Esophagus squamous epithelium (tissue), 4 donors: ENCODE measurements at regions not wholly inside any gene's neighbourhood (a gene's known extent, or its start where the extent isn't known, plus 50 kb on each side); places are given as distances from the start of the nearest gene placed in this dataset.

Experiments used
- POLR2A ChIP-seq, 4 donors: fragments of 450-650 bp; IDR thresholded peaks; one replicate each; pipeline ENCODE4 v1.6.1; 2017; ENCODE audit warnings: antibody characterized with exemption in 4 of 4, mild to moderate bottlenecking in 4 of 4, moderate library complexity in 3 of 4
- TF ChIP-seq, protein P1 (sequence below), 6 experiments: fragments of 450-650 bp in 4 of 6; fragments of 200-600 bp in 2 of 6; sonication (generic) in 2 of 6; IDR thresholded peaks; one replicate each; pipeline ENCODE4 v1.5.1; 2016 to 2019; ENCODE audit warnings: antibody characterized with exemption in 6 of 6, mild to moderate bottlenecking in 4 of 6, moderate library complexity in 4 of 6

DNA sequence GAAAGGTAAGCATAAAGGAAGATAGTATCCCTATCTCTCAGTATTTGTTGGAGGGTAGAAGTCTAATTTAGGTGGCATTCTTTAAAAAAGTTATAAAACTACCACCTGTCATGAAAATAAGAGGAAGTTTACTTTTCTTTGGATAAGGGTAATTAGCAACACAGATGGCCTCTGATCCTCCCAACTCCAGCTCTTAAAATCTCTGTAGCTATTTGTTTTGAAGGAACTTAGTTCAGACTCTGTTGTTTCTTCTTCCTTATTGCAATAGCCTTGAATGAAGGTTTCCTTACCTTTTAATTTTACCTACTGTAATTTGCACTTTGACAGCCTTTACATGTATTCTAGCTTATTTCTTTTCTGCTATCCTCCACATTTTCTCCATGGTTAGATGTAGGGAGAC, 1261.3 kb downstream of the RAPGEF2 start:
- no peak for TF ChIP-seq POLR2A (IDR thresholded peaks at IDR 0.05)
- TF ChIP-seq, protein P1, sequence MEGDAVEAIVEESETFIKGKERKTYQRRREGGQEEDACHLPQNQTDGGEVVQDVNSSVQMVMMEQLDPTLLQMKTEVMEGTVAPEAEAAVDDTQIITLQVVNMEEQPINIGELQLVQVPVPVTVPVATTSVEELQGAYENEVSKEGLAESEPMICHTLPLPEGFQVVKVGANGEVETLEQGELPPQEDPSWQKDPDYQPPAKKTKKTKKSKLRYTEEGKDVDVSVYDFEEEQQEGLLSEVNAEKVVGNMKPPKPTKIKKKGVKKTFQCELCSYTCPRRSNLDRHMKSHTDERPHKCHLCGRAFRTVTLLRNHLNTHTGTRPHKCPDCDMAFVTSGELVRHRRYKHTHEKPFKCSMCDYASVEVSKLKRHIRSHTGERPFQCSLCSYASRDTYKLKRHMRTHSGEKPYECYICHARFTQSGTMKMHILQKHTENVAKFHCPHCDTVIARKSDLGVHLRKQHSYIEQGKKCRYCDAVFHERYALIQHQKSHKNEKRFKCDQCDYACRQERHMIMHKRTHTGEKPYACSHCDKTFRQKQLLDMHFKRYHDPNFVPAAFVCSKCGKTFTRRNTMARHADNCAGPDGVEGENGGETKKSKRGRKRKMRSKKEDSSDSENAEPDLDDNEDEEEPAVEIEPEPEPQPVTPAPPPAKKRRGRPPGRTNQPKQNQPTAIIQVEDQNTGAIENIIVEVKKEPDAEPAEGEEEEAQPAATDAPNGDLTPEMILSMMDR (IDR thresholded peaks at IDR 0.05), result no peak
